GM12878 (cell line): ENCODE measurements at regions not wholly inside any gene's neighbourhood (a gene's known extent, or its start where the extent isn't known, plus 50 kb on each side); places are given as distances from the start of the nearest gene placed in this dataset.

Experiments
- ATAC-seq: fragments of 200-7000 bp; cut with Tn5 transposase; 3 replicates; pipeline ENCODE4 v1.9.1; 2020; ENCODE audit warnings: mild to moderate bottlenecking, moderate library complexity
- BruUV-seq: library from RNA; stranded (reverse); fragments of 400-500 nt; replicated peaks from 2 replicates; lab custom pipeline; 2021; lab: Mats Ljungman, UMichigan
- CTCF ChIA-PET: fragments of 300-600 bp; sonication (Branson Sonifier 250); formaldehyde crosslinking; extraction: SDS; loops from one replicate; lab custom pipeline; 2021; ENCODE audit warnings: inconsistent platforms; lab: Yijun Ruan, JAX
- POLR2A ChIA-PET: fragments of 350-600 bp; formaldehyde crosslinking; extraction: SDS; loops from one replicate; lab custom pipeline; 2021; ENCODE audit warnings: inconsistent platforms; lab: Charles Lee
- RAD21 ChIA-PET: fragments of 300-600 bp; sonication (Branson Sonifier 250); formaldehyde crosslinking; loops from one replicate; lab custom pipeline; 2023; ENCODE audit warnings: antibody characterized with exemption; ENCODE audit not compliant: unreplicated experiment; lab: Charles Lee
- SMC1A ChIA-PET: fragments of 300-600 bp; sonication (Branson Sonifier 250); formaldehyde crosslinking; loops from one replicate; lab custom pipeline; 2023; ENCODE audit not compliant: unreplicated experiment, uncharacterized antibody; lab: Charles Lee
- DNase-seq: peaks from one replicate; pipeline ENCODE4 v3.0.0-alpha.2; 2011; ENCODE audit warnings: low read depth, low spot score
- FAIRE-seq: peaks from 3 replicates; lab custom pipeline; 2011; peaks lifted over from hg19 to GRCh38; lab: Jason Lieb, UNC
- H2AFZ ChIP-seq: 2 replicates; pipeline ENCODE4 v1.6.0; 2011; ENCODE audit warnings: low read depth, low read length, control low read depth; ENCODE audit not compliant: control insufficient read depth
- H3K27ac ChIP-seq: 2 replicates; pipeline ENCODE4 v1.5.1; 2011; ENCODE audit warnings: control low read depth; ENCODE audit not compliant: control insufficient read depth, insufficient read depth
- H3K27me3 ChIP-seq, 2 experiments: replicated peaks in 1 of 2; 2 replicates each; pipeline versions ENCODE4 v1.6.0 to v1.6.1; 2011; ENCODE audit warnings: low read length in 1 of 2; ENCODE audit not compliant: control insufficient read depth in 2 of 2, insufficient read depth in 2 of 2
- H3K36me3 ChIP-seq, 2 experiments: 2 replicates each; pipeline ENCODE4 v1.5.1; 2011; ENCODE audit warnings: low read length in 1 of 2; ENCODE audit not compliant: control insufficient read depth in 2 of 2, insufficient read depth in 2 of 2
- H3K4me1 ChIP-seq: 2 replicates; pipeline ENCODE4 v1.6.1; 2011; ENCODE audit warnings: mild to moderate bottlenecking, low read length, moderate library complexity, mixed read lengths; ENCODE audit not compliant: control insufficient read depth, insufficient read depth
- H3K4me2 ChIP-seq: 2 replicates; pipeline ENCODE4 v1.6.0; 2011; ENCODE audit warnings: control low read depth; ENCODE audit not compliant: control insufficient read depth, insufficient read depth
- H3K4me3 ChIP-seq: fragments of 200-600 bp; sonication (generic); 2 replicates; pipeline ENCODE4 v1.5.1; 2016
- H3K79me2 ChIP-seq: 2 replicates; pipeline ENCODE4 v1.6.0; 2011; ENCODE audit warnings: low read length; ENCODE audit not compliant: control insufficient read depth, insufficient read depth
- H3K9ac ChIP-seq: 2 replicates; pipeline ENCODE4 v1.8.0; 2011; ENCODE audit warnings: low read length, control low read depth, mixed read lengths; ENCODE audit not compliant: control insufficient read depth, insufficient read depth
- H3K9me3 ChIP-seq: replicated peaks from 3 replicates; pipeline ENCODE4 v1.5.1; 2011; ENCODE audit warnings: mild to moderate bottlenecking, low read length; ENCODE audit not compliant: control insufficient read depth, insufficient read depth
- H4K20me1 ChIP-seq: 2 replicates; pipeline ENCODE4 v1.6.0; 2011; ENCODE audit not compliant: control insufficient read depth, insufficient read depth
- PAX8 ChIP-seq: fragments of 450-650 bp; IDR thresholded peaks from 2 replicates; pipeline ENCODE4 v1.6.1; 2017; ENCODE audit warnings: mild to moderate bottlenecking, moderate library complexity
- POU2F2 ChIP-seq: IDR thresholded peaks from 3 replicates; pipeline ENCODE4 v1.6.1; 2011; ENCODE audit warnings: low read depth, mild to moderate bottlenecking, low read length, borderline replicate concordance
- ZNF207 ChIP-seq: fragments of 450-650 bp; IDR thresholded peaks from 2 replicates; pipeline ENCODE4 v1.6.1; 2014; ENCODE audit warnings: antibody characterized with exemption, mild to moderate bottlenecking, borderline replicate concordance
- WGBS: methylation state at CpG from one replicate; pipeline ENCODE4 v1.1.6; 2016; ENCODE audit warnings: low lambda C conversion rate; ENCODE audit not compliant: insufficient replicate concordance, insufficient coverage; ENCODE audit errors: missing lambda C conversion rate; 5-methylcytosine and 5-hydroxymethylcytosine counted together
- in situ Hi-C: fragments of 300-500 bp; cut with MboI; formaldehyde crosslinking; loops from 9 replicates; pipeline ENCODE4 v1.14.3; 2018; ENCODE audit warnings: mixed read lengths
- intact Hi-C: fragments of 100-400 bp; cut with micrococcal nuclease; formaldehyde crosslinking; loops from one replicate; pipeline ENCODE4 v1.14.2; 2022; ENCODE audit not compliant: unreplicated experiment
- TF ChIP-seq, protein P1 (sequence below): IDR thresholded peaks from 2 replicates; pipeline ENCODE4 v1.6.1; 2012; ENCODE audit warnings: mild to moderate bottlenecking, low read depth, low read length
- TF ChIP-seq, protein P2 (sequence below): IDR thresholded peaks from 2 replicates; pipeline ENCODE4 v1.6.1; 2012; ENCODE audit warnings: improper control_type of control experiment, low read depth, low read length; ENCODE audit not compliant: insufficient replicate concordance
- TF ChIP-seq, protein P3 (sequence below): fragments of 450-650 bp; IDR thresholded peaks from 2 replicates; pipeline ENCODE4 v1.6.1; 2016; ENCODE audit warnings: mild to moderate bottlenecking

DNA sequence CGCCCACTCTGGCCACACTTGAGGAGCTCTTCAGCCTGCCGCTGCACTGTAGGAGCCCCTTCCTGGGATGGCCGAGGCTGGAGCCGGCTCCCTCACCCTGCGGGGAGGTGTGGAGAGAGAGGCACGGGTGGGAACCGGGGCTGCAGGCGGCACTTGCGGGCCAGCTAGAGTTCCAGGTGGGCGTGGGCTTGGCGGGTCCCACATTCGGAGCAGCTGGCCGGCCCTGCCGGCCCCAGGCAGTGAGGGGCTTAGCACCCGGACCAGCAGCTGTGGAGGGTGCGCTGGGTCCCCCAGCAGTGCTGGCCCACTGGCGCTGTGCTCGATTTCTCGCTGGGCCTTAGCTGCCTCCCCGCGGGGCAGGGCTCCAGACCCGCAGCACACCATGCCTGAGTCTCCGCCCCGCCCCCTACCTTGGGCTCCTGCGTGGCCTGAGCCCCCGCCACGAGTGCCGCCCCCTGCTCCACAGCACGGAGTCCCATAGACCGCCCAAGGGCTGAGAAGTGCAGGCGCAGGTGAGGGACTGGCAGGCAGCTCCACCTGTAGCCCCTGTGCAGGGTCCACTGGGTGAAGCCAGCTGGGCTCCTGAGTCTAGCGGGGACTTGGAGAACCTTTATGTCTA, 71.9 kb downstream of the IL12A start:
- Histone ChIP-seq H3K9ac (no peak overlapping the region), H3K4me2 (no peak overlapping the region), H2AFZ (no peak overlapping the region), H4K20me1 (no peaks in the 10 kb centered on the region), H3K36me3 (no peaks in the 10 kb centered on the region), H3K27ac (no peak overlapping the region), H3K9me3 (no peaks in the 10 kb centered on the region; the same call in 2 of the 3 replicates), H3K4me1 (no peaks in the 10 kb centered on the region), H3K27me3 (no peaks in the 10 kb centered on the region), H3K4me3 (no peak overlapping the region), H3K79me2 (no peaks in the 10 kb centered on the region)
- no peak for DNase-seq
- TF ChIP-seq, protein P1, sequence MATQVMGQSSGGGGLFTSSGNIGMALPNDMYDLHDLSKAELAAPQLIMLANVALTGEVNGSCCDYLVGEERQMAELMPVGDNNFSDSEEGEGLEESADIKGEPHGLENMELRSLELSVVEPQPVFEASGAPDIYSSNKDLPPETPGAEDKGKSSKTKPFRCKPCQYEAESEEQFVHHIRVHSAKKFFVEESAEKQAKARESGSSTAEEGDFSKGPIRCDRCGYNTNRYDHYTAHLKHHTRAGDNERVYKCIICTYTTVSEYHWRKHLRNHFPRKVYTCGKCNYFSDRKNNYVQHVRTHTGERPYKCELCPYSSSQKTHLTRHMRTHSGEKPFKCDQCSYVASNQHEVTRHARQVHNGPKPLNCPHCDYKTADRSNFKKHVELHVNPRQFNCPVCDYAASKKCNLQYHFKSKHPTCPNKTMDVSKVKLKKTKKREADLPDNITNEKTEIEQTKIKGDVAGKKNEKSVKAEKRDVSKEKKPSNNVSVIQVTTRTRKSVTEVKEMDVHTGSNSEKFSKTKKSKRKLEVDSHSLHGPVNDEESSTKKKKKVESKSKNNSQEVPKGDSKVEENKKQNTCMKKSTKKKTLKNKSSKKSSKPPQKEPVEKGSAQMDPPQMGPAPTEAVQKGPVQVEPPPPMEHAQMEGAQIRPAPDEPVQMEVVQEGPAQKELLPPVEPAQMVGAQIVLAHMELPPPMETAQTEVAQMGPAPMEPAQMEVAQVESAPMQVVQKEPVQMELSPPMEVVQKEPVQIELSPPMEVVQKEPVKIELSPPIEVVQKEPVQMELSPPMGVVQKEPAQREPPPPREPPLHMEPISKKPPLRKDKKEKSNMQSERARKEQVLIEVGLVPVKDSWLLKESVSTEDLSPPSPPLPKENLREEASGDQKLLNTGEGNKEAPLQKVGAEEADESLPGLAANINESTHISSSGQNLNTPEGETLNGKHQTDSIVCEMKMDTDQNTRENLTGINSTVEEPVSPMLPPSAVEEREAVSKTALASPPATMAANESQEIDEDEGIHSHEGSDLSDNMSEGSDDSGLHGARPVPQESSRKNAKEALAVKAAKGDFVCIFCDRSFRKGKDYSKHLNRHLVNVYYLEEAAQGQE, result no peak
- no peak for TF ChIP-seq PAX8
- TF ChIP-seq POU2F2, result no peak
- TF ChIP-seq ZNF207, result no peak
- TF ChIP-seq, protein P2, sequence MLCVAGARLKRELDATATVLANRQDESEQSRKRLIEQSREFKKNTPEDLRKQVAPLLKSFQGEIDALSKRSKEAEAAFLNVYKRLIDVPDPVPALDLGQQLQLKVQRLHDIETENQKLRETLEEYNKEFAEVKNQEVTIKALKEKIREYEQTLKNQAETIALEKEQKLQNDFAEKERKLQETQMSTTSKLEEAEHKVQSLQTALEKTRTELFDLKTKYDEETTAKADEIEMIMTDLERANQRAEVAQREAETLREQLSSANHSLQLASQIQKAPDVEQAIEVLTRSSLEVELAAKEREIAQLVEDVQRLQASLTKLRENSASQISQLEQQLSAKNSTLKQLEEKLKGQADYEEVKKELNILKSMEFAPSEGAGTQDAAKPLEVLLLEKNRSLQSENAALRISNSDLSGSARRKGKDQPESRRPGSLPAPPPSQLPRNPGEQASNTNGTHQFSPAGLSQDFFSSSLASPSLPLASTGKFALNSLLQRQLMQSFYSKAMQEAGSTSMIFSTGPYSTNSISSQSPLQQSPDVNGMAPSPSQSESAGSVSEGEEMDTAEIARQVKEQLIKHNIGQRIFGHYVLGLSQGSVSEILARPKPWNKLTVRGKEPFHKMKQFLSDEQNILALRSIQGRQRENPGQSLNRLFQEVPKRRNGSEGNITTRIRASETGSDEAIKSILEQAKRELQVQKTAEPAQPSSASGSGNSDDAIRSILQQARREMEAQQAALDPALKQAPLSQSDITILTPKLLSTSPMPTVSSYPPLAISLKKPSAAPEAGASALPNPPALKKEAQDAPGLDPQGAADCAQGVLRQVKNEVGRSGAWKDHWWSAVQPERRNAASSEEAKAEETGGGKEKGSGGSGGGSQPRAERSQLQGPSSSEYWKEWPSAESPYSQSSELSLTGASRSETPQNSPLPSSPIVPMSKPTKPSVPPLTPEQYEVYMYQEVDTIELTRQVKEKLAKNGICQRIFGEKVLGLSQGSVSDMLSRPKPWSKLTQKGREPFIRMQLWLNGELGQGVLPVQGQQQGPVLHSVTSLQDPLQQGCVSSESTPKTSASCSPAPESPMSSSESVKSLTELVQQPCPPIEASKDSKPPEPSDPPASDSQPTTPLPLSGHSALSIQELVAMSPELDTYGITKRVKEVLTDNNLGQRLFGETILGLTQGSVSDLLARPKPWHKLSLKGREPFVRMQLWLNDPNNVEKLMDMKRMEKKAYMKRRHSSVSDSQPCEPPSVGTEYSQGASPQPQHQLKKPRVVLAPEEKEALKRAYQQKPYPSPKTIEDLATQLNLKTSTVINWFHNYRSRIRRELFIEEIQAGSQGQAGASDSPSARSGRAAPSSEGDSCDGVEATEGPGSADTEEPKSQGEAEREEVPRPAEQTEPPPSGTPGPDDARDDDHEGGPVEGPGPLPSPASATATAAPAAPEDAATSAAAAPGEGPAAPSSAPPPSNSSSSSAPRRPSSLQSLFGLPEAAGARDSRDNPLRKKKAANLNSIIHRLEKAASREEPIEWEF, result no peak
- TF ChIP-seq, protein P3, sequence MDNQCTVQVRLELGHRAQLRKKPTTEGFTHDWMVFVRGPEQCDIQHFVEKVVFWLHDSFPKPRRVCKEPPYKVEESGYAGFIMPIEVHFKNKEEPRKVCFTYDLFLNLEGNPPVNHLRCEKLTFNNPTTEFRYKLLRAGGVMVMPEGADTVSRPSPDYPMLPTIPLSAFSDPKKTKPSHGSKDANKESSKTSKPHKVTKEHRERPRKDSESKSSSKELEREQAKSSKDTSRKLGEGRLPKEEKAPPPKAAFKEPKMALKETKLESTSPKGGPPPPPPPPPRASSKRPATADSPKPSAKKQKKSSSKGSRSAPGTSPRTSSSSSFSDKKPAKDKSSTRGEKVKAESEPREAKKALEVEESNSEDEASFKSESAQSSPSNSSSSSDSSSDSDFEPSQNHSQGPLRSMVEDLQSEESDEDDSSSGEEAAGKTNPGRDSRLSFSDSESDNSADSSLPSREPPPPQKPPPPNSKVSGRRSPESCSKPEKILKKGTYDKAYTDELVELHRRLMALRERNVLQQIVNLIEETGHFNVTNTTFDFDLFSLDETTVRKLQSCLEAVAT, result no peak
- intact Hi-C loops (no loop called here), in situ Hi-C loops (no loop called here)
- WGBS, result 78% methylated on average over 32 of the region's 32 CpGs
- ChIA-PET SMC1A (no interaction called here), POLR2A (no interaction called here), RAD21 (no interaction called here), CTCF (interaction anchor here (1.3 kb wide), 1 partner anchor 28 kb away, joined by 3 read pairs; no protein-coding TSS in a partner anchor)
- no peak for FAIRE-seq
- ATAC-seq, result no peak
- no TSS peak for BruUV-seq
